HepG2 (cell line): ENCODE measurements at regions not wholly inside any gene's neighbourhood (a gene's known extent, or its start where the extent isn't known, plus 50 kb on each side); places are given as distances from the start of the nearest gene placed in this dataset.
A peak's percentile ranks its signal among the peaks of the same experiment; 100 is the strongest.

Experiments used
- DMTF1 ChIP-seq: sonication (generic); formaldehyde crosslinking; IDR thresholded peaks from 2 replicates; pipeline ENCODE4 v1.4.0; 2020; ENCODE audit warnings: mild to moderate bottlenecking, missing genetic modification reagents
- ELF3 ChIP-seq: IDR thresholded peaks from 2 replicates; pipeline ENCODE4 v1.6.1; 2016; ENCODE audit warnings: missing genetic modification reagents, missing compliant biosample characterization
- FOXA3 ChIP-seq: IDR thresholded peaks from 2 replicates; pipeline ENCODE4 v1.6.1; 2016; ENCODE audit warnings: missing genetic modification reagents, missing compliant biosample characterization
- GATAD1 ChIP-seq: IDR thresholded peaks from 2 replicates; pipeline ENCODE4 v1.6.1; 2016; ENCODE audit warnings: missing genetic modification reagents, missing compliant biosample characterization
- PHF5A ChIP-seq: IDR thresholded peaks from one replicate; pipeline ENCODE4 v1.6.1; 2018; ENCODE audit warnings: low read depth, missing genetic modification reagents; ENCODE audit not compliant: unreplicated experiment
- SOX13 ChIP-seq, 3 experiments: fragments of 450-650 bp in 1 of 3; sonication (generic) in 1 of 3; formaldehyde crosslinking in 1 of 3; IDR thresholded peaks in 2 of 3; conservative IDR thresholded peaks in 1 of 3; 2 replicates each; pipeline versions ENCODE4 v1.5.0 to v1.6.1; 2016 to 2020; ENCODE audit warnings: antibody characterized with exemption in 1 of 3, mild to moderate bottlenecking in 1 of 3, missing compliant biosample characterization in 1 of 3, missing genetic modification reagents in 1 of 3, moderate library complexity in 1 of 3
- TFAP4 ChIP-seq: sonication (generic); IDR thresholded peaks from 2 replicates; pipeline ENCODE4 v1.6.1; 2016; ENCODE audit warnings: low read depth, borderline replicate concordance
- ZFP82 ChIP-seq: sonication (generic); formaldehyde crosslinking; IDR thresholded peaks from 2 replicates; pipeline ENCODE4 v1.5.1; 2020; ENCODE audit warnings: mild to moderate bottlenecking, missing genetic modification reagents, borderline replicate concordance
- ZNF383 ChIP-seq: sonication (generic); formaldehyde crosslinking; IDR thresholded peaks from 2 replicates; pipeline ENCODE4 v1.4.0; 2020; ENCODE audit warnings: missing genetic modification reagents, mild to moderate bottlenecking, borderline replicate concordance
- ZNF503 ChIP-seq: sonication (generic); formaldehyde crosslinking; IDR thresholded peaks from 2 replicates; pipeline ENCODE4 v1.4.0; 2020; ENCODE audit warnings: missing genetic modification reagents
- ZNF670 ChIP-seq: sonication (generic); formaldehyde crosslinking; IDR thresholded peaks from 2 replicates; pipeline ENCODE4 v1.8.0; 2022; ENCODE audit warnings: mild to moderate bottlenecking, missing genetic modification reagents, borderline replicate concordance
- ZNF878 ChIP-seq: sonication (generic); formaldehyde crosslinking; IDR thresholded peaks from 2 replicates; pipeline ENCODE4 v1.8.1; 2023; ENCODE audit warnings: mild to moderate bottlenecking, missing genetic modification reagents, moderate library complexity
- ZSCAN9 ChIP-seq: IDR thresholded peaks from 2 replicates; pipeline ENCODE4 v1.6.1; 2016; ENCODE audit warnings: borderline replicate concordance
- TF ChIP-seq, protein P1 (sequence below): sonication (generic); formaldehyde crosslinking; conservative IDR thresholded peaks from 2 replicates; pipeline ENCODE4 v1.4.0; 2020; ENCODE audit warnings: mild to moderate bottlenecking, missing genetic modification reagents, moderate library complexity
- TF ChIP-seq, protein P2 (sequence below): sonication (generic); formaldehyde crosslinking; IDR thresholded peaks from 2 replicates; pipeline ENCODE4 v1.4.0; 2020; ENCODE audit warnings: missing genetic modification reagents, borderline replicate concordance

GRCh38 chr6:63458480-63459115 lies 113.7 kb upstream of the LOC128125822 start (continued):
- TF ChIP-seq, protein P1, sequence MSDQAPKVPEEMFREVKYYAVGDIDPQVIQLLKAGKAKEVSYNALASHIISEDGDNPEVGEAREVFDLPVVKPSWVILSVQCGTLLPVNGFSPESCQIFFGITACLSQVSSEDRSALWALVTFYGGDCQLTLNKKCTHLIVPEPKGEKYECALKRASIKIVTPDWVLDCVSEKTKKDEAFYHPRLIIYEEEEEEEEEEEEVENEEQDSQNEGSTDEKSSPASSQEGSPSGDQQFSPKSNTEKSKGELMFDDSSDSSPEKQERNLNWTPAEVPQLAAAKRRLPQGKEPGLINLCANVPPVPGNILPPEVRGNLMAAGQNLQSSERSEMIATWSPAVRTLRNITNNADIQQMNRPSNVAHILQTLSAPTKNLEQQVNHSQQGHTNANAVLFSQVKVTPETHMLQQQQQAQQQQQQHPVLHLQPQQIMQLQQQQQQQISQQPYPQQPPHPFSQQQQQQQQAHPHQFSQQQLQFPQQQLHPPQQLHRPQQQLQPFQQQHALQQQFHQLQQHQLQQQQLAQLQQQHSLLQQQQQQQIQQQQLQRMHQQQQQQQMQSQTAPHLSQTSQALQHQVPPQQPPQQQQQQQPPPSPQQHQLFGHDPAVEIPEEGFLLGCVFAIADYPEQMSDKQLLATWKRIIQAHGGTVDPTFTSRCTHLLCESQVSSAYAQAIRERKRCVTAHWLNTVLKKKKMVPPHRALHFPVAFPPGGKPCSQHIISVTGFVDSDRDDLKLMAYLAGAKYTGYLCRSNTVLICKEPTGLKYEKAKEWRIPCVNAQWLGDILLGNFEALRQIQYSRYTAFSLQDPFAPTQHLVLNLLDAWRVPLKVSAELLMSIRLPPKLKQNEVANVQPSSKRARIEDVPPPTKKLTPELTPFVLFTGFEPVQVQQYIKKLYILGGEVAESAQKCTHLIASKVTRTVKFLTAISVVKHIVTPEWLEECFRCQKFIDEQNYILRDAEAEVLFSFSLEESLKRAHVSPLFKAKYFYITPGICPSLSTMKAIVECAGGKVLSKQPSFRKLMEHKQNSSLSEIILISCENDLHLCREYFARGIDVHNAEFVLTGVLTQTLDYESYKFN (CRISPR knock-in tag), result peak; percentile 100
- peak; percentile 98 for TF ChIP-seq ZNF503 (CRISPR knock-in tag)
- TF ChIP-seq ELF3 (CRISPR knock-in tag), result peak; percentile 98
- TF ChIP-seq GATAD1, result peak; percentile 57
- peak; percentile 33; the same call in 1 of the 2 replicates for TF ChIP-seq ZNF670 (CRISPR knock-in tag)
- TF ChIP-seq TFAP4, result peak; percentile 68; the same call in 1 of the 2 replicates
- TF ChIP-seq PHF5A, result peak; percentile 80
- TF ChIP-seq ZNF383 (CRISPR knock-in tag), result peak; percentile 72; the same call in 1 of the 2 replicates
- TF ChIP-seq, protein P2, sequence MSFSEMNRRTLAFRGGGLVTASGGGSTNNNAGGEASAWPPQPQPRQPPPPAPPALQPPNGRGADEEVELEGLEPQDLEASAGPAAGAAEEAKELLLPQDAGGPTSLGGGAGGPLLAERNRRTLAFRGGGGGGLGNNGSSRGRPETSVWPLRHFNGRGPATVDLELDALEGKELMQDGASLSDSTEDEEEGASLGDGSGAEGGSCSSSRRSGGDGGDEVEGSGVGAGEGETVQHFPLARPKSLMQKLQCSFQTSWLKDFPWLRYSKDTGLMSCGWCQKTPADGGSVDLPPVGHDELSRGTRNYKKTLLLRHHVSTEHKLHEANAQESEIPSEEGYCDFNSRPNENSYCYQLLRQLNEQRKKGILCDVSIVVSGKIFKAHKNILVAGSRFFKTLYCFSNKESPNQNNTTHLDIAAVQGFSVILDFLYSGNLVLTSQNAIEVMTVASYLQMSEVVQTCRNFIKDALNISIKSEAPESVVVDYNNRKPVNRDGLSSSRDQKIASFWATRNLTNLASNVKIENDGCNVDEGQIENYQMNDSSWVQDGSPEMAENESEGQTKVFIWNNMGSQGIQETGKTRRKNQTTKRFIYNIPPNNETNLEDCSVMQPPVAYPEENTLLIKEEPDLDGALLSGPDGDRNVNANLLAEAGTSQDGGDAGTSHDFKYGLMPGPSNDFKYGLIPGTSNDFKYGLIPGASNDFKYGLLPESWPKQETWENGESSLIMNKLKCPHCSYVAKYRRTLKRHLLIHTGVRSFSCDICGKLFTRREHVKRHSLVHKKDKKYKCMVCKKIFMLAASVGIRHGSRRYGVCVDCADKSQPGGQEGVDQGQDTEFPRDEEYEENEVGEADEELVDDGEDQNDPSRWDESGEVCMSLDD (CRISPR knock-in tag), result no peak
- peak; percentile 99 for TF ChIP-seq FOXA3 (CRISPR knock-in tag)
- peak; percentile 89; the same call in 1 of the 2 replicates for TF ChIP-seq ZNF878 (CRISPR knock-in tag)
- peak; percentile 75; the same call in 1 of the 2 replicates for TF ChIP-seq SOX13 (IDR thresholded peaks at IDR 0.05)
- TF ChIP-seq SOX13 (CRISPR knock-in tag; conservative IDR thresholded peaks at IDR 0.05 in 1 of 2, IDR thresholded peaks at IDR 0.05 in 1 of 2), result peak in 1 of 2 experiments; percentile 99; a peak in 2 of 4 replicates
- TF ChIP-seq DMTF1 (CRISPR knock-in tag), result no peak
- TF ChIP-seq ZFP82, result peak; percentile 90; the same call in 1 of the 2 replicates
- TF ChIP-seq ZSCAN9, result peak; percentile 96
